Mucosa of descending colon (tissue), 3 donors: ENCODE measurements at regions not wholly inside any gene's neighbourhood (a gene's known extent, or its start where the extent isn't known, plus 50 kb on each side); places are given as distances from the start of the nearest gene placed in this dataset.

Experiments used
- ATAC-seq: fragments of 200-7000 bp; cut with Tn5 transposase; one replicate; pipeline ENCODE4 v1.9.1; 2020; ENCODE audit warnings: mild to moderate bottlenecking, moderate library complexity
- DNase-seq, 3 donors: peaks; one replicate each; pipeline ENCODE4 v3.0.0-alpha.2; 2020
- H3K36me3 ChIP-seq: fragments of 200-600 bp; one replicate; pipeline ENCODE4 v1.8.0; 2021; ENCODE audit warnings: low read depth, mild to moderate bottlenecking
- H3K4me1 ChIP-seq: fragments of 200-600 bp; one replicate; pipeline ENCODE4 v1.8.0; 2021; ENCODE audit warnings: low read depth, mild to moderate bottlenecking
- H3K4me3 ChIP-seq: fragments of 200-600 bp; one replicate; pipeline ENCODE4 v1.8.0; 2021; ENCODE audit warnings: mild to moderate bottlenecking
- H3K9me3 ChIP-seq: fragments of 200-600 bp; one replicate; pipeline ENCODE4 v1.8.0; 2021; ENCODE audit warnings: mild to moderate bottlenecking
- intact Hi-C, 2 donors: fragments of 100-400 bp; cut with DNase I in 1 of 2; cut with micrococcal nuclease in 1 of 2; formaldehyde crosslinking; loops; one replicate each; pipeline versions ENCODE4 v1.11.0 to v1.11.1; 2022; cut with DNase I, micrococcal nuclease
- TF ChIP-seq, protein P1 (sequence below): fragments of 200-600 bp; IDR thresholded peaks from one replicate; pipeline ENCODE4 v1.8.0; 2022; ENCODE audit warnings: antibody characterized with exemption, mild to moderate bottlenecking
- donor health status: DM: no; HTN: no; CAD: no; lungs with moderate emphysema.
- donor health status: DM: no; HTN: no; CAD: no.
- donor health status: DM: no; HTN: yes; CAD: no.

DNA sequence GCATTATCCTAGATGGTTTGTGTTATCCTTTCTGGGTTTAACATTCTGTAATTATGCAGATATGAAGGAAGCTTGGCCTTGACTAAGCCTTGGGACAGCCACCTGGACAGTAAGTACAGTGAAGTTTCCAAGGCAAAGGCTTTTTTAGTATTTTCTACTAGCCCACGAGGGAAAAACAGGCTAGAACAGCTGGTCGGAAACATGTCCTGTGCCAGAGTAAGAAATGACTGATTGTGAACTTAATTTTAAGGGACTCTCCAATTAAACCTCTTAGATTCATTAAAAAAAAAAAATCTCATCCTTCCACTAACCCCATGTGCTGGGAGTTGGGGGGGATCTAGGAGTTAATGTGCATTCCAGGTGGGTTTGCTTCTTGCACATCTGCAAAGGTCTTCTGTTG is 720.8 kb downstream of the SLC4A3 start:
- Histone ChIP-seq H3K4me1 (no peaks in the 10 kb centered on the region), H3K36me3 (no peaks in the 10 kb centered on the region), H3K4me3 (no peak overlapping the region), H3K9me3 (no peaks in the 10 kb centered on the region)
- ATAC-seq (no peak), DNase-seq (no peak)
- TF ChIP-seq, protein P1, sequence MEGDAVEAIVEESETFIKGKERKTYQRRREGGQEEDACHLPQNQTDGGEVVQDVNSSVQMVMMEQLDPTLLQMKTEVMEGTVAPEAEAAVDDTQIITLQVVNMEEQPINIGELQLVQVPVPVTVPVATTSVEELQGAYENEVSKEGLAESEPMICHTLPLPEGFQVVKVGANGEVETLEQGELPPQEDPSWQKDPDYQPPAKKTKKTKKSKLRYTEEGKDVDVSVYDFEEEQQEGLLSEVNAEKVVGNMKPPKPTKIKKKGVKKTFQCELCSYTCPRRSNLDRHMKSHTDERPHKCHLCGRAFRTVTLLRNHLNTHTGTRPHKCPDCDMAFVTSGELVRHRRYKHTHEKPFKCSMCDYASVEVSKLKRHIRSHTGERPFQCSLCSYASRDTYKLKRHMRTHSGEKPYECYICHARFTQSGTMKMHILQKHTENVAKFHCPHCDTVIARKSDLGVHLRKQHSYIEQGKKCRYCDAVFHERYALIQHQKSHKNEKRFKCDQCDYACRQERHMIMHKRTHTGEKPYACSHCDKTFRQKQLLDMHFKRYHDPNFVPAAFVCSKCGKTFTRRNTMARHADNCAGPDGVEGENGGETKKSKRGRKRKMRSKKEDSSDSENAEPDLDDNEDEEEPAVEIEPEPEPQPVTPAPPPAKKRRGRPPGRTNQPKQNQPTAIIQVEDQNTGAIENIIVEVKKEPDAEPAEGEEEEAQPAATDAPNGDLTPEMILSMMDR: no peak
- intact Hi-C loops: no loop called here

DNA sequence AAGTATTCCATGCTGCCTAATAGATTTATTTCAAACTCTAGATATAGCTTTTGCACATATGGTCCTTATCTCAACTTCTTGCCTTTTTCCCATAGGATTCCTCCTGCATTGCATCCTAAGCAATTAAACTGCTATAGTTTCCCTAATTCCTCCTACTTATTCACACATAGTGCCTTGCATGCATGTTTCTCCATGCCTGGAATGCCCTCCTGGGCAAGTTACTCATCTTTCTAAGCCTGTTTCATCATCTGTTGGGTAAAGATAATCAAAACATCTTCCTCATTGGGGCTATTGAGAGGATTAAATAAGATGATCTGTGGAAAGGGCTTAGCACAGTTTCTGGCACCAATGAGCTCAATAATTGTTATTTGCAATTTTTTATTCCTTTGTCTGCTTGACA is 726.5 kb downstream of the SLC4A3 start:
- DNase-seq (no peak), ATAC-seq (no peak)
- Histone ChIP-seq H3K36me3 (no peaks in the 10 kb centered on the region), H3K4me3 (no peak overlapping the region), H3K4me1 (no peaks in the 10 kb centered on the region), H3K9me3 (no peaks in the 10 kb centered on the region)
- TF ChIP-seq, protein P1: no peak
- intact Hi-C loops: no loop called here

DNA sequence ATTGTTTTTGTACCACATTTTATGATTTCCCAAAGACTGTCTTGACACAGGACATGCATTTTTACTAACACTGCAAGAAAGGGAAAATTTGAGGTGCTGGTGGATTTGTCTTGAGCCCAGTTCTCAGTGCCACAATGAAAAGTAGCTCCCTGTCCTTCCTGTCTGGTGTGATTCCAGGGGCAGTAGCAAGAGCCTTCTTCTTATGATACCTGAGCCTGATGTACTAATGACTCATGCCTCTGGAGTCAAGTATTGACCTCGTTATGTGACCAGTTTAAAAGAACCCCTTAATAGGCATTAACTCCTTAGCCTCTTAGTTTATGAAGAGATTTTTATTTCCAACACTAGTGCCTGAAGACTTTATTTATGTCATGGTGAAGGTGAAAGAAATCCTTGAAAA is 728.6 kb downstream of the SLC4A3 start:
- no peaks in the 10 kb centered on the region for H3K36me3 ChIP-seq
- no peaks in the 10 kb centered on the region for H3K9me3 ChIP-seq
- TF ChIP-seq, protein P1: no peak
- intact Hi-C loops: no loop called here
- H3K4me1 ChIP-seq: no peaks in the 10 kb centered on the region
- no peak overlapping the region for H3K4me3 ChIP-seq
- DNase-seq: no peak
- ATAC-seq: no peak

DNA sequence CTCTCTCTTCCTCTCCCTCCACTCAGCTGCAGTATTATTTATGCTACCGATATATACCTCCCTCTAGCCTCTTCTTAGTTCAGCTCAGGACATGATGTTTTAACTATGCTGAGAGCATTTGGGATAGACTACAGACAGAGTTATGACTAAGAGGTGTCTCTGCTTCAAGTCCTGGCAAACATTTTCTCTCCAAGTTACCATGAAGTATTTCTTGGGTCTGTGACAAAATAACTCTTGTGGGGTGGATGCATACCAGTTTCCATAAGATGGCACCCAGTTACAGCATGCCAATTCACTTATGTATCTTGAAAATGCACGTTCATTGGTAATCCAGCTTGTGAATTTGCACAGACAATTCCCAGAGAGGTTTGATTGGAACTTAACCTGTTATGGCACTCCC is 737.6 kb downstream of the SLC4A3 start:
- ATAC-seq (no peak), DNase-seq (no peak)
- Histone ChIP-seq H3K9me3 (no peaks in the 10 kb centered on the region), H3K36me3 (no peaks in the 10 kb centered on the region), H3K4me1 (no peaks in the 10 kb centered on the region), H3K4me3 (no peak overlapping the region)
- TF ChIP-seq, protein P1: no peak
- intact Hi-C loops: no loop called here

DNA sequence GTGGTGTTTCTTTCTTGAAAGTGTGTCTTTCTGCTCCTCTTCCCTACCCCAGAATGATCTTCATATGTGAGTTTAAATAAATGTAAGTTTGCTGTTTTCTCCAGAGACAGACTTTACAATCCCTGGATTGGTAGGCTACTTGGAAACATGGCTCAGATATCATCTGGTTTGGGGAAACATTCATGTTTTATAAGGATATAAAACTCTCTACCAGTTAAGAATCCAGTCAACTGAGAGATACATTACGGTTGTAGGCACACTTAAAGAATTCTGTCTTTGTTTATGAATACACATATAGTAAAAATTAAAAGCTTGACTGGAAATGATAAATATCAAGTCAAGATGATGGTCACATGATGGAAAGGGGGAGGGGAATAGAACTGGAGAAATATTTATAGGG is 739.3 kb downstream of the SLC4A3 start:
- no peaks in the 10 kb centered on the region for H3K9me3 ChIP-seq
- no peaks in the 10 kb centered on the region for H3K4me1 ChIP-seq
- H3K36me3 ChIP-seq: no peaks in the 10 kb centered on the region
- ATAC-seq: no peak
- TF ChIP-seq, protein P1: no peak
- H3K4me3 ChIP-seq: no peak overlapping the region
- DNase-seq: no peak
- intact Hi-C loops: no loop called here

DNA sequence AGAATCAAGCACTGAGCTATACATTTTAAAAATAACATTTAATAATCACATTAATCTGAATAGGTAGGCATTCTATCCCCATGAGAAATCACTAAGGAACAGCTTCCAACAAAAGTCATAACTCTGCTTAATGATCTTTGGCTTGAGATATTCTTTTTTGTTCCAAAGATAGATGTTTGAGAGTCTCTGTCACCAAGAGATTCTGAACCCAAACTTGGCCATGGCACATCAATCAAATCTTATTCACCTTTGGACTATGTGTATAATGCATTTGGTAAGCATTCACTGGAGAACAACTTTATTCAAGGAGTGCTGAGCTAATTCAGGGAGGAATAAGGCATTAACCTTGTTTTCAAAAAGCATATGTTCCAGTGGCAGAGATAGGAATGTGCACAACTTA is 743.3 kb downstream of the SLC4A3 start:
- intact Hi-C loops: no loop called here
- H3K4me3 ChIP-seq: no peak overlapping the region
- no peaks in the 10 kb centered on the region for H3K4me1 ChIP-seq
- H3K36me3 ChIP-seq: no peaks in the 10 kb centered on the region
- DNase-seq (no peak), ATAC-seq (no peak)
- H3K9me3 ChIP-seq: no peaks in the 10 kb centered on the region
- TF ChIP-seq, protein P1: no peak
